ENCODE measurements at regions not wholly inside any gene's neighbourhood (a gene's known extent, or its start where the extent isn't known, plus 50 kb on each side); places are given as distances from the start of the nearest gene placed in this dataset.

DNA sequence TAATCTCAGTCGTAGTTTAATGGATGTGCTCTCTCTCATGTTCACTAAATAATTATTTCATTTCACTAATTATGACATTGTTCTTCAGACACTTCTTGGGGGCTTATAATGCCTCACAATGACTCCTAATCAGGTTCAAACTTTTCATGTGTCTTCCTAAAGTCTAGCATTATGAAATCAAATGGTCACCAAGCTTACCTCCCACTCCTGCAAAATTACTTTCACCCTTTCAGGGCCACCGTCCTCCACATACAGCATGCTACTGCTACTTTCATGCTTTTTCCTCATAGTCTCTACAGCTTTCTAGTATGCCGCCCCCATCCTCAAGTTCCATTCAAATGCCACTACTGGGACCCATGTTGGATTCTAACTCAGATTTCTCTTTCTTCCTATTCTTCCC, 59.8 kb upstream of the C1orf53 start:
- TF ChIP-seq, protein P1, sequence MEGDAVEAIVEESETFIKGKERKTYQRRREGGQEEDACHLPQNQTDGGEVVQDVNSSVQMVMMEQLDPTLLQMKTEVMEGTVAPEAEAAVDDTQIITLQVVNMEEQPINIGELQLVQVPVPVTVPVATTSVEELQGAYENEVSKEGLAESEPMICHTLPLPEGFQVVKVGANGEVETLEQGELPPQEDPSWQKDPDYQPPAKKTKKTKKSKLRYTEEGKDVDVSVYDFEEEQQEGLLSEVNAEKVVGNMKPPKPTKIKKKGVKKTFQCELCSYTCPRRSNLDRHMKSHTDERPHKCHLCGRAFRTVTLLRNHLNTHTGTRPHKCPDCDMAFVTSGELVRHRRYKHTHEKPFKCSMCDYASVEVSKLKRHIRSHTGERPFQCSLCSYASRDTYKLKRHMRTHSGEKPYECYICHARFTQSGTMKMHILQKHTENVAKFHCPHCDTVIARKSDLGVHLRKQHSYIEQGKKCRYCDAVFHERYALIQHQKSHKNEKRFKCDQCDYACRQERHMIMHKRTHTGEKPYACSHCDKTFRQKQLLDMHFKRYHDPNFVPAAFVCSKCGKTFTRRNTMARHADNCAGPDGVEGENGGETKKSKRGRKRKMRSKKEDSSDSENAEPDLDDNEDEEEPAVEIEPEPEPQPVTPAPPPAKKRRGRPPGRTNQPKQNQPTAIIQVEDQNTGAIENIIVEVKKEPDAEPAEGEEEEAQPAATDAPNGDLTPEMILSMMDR (IDR thresholded peaks at IDR 0.05): no peak
- TF ChIP-seq EZH2phosphoT487 (IDR thresholded peaks at IDR 0.05) (no peak), EZH2 (IDR thresholded peaks at IDR 0.05) (no peak)
